Hematopoietic multipotent progenitor cell (in vitro differentiated cells): ENCODE measurements at regions not wholly inside any gene's neighbourhood (a gene's known extent, or its start where the extent isn't known, plus 50 kb on each side); places are given as distances from the start of the nearest gene placed in this dataset.

Source experiments
- DNase-seq, 3 donors: peaks; one replicate each; pipeline ENCODE4 v3.0.0-alpha.2; 2011 to 2015; ENCODE audit warnings: low read depth in 2 of 3, low spot score in 2 of 3

DNA sequence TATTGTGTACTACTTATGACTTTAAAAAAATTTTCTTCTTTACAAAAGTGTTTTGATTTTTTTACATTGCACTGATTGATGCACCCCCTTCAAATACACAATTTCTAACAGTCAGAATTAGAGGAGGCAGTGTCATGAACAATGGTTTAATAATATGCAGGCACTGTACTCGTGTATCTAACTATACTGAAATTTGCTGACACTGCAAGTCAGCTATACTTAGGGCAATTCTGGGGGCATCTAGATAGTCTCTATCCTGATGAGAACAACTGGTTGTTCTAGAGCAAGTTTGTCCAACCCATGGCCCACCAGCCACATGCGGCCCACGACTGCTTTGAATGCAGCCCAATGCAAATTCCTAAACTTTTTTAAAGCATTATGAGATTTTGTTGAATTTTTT lies 375.6 kb downstream of the BCKDHB start:
- DNase-seq: no peak

DNA sequence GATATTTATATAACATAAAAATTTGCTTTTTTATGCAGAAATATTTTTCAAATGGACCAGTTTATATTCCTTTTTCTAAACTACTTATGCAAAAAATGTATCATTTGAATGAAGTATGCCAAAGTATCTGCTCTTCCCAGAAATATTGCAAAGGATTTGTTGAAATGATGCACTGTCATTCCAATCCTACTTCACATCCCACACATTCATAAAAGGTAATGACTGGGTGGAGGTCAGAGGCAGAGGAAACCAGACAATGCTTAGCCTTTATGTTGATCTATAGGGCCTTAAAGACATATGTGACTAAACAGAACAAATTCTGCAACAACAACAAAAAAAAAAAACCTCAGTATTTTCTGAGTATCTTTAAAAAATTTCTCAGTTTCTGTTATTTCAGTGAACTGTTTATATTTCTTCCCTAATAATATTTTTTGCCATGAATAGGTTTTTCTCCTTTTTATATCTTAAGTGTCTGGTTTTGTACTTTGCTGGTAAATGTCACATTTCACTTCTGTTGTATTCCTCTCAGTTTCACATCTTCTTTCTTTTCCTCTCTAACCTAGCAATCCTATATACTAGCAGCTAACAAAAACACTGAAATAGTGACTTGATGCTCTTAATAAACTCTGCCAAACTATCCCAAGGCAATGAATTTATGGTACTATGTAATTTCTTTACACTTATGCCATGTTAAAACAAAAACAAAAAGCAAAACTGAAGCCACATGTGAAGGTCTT lies 374.1 kb downstream of the BCKDHB start:
- no peak for DNase-seq

DNA sequence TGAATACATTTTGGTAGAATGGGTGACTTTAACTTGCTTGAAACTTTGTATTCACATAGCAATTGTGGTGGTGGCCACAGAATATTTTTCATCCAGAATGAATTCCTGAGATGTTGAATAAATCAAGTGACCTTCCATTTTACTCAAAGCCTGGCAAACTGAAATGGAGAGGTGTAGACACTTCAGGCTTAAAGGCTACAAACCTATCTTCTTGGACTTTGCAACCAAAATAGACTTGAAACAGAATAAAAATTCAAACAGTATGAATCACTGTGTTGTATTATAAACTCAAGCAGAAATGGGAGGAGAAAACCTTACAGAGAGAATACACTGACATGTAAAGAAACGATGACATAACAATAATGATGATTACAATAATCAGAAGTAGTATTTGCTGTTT lies 371.6 kb downstream of the BCKDHB start:
- DNase-seq: no peak

DNA sequence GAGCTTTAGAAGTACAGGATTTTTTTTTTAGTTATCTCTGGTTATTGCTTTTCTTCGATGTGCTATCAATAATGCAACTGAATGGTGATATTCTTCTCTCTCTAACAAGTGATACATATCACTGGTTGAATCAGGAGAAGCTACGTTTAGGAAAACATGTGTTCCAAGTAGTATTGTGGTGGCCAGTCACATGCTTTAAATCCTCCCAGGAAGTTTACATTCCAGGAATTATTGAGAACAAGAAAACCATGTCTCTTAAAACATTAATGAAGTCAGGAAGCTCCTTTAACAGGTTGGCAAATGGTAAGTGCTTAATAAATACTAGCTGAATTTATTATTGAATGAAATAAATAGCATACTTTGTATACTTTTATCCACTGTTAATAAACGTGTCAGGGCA lies 371.1 kb downstream of the BCKDHB start:
- DNase-seq: no peak

DNA sequence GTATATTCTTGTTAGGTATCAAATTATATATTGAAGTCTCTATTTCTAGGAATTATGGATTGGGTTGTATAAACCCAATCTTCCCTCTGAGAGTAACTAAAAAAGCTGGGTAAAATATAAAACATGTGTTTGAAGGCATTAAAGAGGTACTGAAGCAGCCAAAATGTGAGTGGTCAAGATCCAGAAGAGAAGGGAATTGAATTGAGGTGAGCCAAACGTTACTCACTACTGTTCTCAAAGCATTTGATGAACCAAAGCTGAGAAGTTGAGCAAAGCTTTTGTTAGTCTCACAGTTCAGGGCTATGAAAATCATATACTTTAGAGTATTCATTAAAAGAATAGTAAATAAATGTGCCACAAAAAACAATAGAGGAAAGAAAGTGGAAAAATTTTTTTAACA lies 365.8 kb downstream of the BCKDHB start:
- DNase-seq: no peak

DNA sequence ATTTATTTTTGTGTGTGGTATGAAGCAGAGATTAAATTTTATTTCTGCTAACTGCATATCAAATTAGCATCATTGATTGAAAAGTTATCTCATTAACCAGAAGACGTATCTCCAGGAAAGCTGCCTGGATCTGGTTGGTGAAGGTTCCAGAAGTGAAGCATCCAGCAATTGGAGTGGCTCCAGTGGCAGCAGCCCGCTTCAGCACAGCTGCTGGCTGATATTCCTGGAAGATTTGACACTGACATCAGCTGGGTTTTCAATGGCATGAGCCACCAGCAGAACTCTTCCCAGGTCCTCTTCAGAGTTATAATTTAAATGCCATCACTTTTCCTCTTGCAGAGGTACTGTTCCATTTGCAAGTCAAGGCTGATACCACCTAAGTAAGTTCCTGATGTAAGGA lies 363.5 kb downstream of the BCKDHB start:
- no peak for DNase-seq

DNA sequence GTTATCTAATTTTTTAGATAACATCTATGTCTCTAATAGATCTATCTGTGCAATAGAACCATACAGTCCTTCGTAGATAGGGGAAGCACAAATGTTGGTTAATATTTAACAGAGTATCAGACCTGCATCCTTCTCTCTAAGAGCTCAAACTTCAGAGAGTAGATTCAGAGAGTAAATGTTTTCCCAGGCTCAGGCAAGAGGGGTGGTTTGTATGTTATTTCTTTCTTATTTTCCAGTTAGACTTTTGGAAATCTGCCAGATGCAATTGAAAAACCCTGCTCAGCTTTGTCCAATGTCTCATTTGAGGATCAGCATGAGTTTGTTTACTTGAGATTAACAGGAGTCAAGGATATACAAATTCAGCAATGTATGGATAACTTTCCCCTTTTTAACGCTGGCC lies 361.9 kb downstream of the BCKDHB start:
- no peak for DNase-seq

DNA sequence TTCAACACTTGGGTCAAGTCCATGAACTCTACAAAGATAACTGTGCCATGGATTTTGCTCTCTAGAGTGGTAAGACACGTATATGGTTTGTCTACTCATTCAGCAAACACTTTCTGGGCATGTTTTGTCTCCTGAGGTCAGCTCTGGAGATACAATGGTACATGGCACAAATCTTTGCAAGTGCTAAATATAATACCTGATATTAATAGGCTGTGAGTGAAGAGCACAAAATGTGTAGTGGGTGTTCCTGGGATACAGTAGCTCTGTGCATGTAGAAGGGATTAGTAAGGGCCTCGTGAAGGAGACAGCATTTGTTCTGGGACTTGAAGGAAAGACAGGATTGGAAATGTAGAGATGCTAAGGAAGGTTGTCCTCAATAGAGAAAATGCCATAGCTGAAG lies 360.9 kb downstream of the BCKDHB start:
- DNase-seq: no peak

DNA sequence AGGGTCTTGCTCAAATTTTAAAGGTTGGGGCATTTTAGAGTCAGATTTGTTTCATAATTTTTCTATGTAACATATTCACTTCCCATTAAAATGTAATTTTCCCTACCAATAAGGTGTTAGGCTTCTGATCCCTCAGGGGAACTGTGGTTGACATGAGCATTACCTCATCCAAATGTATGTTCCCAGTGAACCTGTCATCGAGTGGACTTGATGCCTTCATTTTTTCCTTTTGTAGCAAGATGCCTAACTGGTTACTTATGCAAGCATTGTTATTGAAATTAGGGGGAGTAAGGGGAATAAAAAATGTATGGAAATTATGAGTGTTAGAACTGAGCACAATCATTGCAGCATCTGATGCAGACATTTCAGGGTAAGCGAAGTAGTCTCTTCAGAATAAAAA lies 360.5 kb downstream of the BCKDHB start:
- no peak for DNase-seq

DNA sequence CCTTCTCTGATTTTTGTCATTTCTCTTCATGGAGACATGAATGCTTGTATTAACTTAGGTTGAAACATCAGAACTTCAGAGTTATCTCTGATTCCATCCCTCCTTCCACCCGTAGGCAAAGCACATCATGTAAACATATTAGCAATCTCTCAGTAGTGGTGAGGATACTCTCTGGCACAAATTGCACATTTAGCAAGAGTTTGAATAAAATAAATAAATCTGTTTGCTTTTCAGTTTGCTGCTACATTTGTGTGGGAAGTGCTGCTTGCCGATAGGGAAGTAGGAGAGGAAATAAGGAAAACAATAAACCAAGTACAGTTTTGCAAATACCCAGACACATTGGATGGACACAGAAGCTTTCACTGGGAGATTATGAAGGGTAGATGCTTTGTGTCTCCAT lies 359.0 kb downstream of the BCKDHB start:
- DNase-seq: no peak

DNA sequence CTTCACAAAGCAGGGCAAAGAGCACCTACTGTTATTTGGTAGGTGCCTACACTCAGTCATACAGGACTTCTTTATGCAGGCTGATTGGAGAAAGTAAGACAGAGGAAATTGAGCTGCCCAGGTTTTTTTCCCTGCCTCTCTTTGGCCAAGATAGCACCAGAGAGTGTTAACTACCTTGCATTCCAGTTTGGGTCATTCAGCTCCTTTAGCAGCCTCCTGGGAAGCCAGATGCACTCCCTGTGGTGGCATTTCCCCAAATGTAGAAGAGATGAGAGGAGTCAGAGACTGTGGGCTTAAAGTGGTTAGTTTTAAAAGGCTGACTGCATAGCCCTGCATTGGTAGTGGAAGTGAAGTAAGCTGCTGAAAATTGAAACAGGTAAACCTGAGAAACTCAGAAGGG lies 358.4 kb downstream of the BCKDHB start:
- DNase-seq: no peak

DNA sequence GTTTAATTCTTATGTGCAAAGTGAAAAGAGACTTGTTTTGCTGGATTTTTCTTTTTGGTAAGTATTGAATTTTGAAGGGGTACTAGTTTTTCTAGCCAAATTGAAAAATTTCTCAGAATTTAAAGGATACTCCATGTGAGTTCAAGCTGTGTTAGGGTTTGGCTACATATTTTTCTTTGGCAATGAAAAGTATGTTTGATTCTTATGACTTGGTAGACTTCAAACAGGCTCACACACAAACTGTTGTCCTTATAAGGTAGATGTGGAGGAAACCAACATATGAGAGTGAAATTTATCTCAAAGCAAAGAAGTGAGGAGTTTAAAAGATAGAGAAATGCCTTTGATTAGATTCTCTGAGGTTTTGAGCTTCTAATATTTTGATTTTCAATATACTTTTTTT lies 356.7 kb downstream of the BCKDHB start:
- no peak for DNase-seq

DNA sequence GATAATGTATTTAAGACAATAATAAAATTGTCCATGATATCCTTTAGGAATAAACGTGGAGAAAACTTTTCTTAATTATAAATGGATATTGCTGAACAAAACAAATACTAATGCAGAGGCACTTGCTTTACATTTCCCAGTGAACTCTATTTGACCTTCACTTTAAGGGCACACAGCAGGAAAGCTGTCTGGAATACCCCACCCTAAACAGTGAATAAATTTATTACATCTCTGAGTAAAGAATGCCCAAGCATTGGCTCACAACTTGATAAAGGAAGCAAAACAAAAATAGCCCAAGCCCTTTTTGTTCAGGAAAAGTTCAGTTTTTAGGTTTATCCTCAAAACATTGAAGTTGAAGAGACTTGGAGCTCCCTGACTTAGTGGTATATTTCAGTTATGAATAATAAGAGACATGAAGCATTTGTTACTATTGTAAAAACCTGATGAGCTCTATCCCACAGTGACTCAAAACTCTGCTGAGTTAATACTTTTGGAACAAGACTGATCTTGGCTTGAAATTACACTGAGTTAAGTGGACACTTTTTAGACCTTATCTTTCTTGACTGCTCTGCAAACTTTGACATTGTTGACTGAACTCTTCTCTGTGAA lies 353.9 kb downstream of the BCKDHB start:
- no peak for DNase-seq

DNA sequence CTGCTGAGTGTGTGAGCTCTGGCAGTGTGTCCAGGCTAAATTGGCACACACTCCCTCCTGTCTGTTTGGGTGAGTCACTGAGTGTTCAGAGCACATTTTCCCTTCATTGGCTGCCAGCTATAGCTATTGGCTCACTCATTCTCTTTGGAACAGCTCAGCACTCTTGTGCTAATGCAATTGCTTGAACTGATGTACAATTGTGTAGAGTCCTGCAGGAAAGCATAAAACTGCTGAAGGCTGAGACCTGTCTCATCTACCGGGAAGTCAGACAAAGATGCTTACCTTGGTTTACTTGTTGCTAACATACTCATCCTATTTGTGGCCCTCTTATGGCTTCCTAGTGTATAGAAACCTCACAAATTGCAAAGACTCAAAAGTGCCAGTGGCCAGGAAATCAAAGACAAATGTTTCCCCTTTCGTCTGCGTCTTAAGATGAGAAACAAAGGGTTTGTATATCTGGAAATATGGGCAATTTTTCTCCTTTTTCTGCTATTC lies 351.0 kb downstream of the BCKDHB start:
- DNase-seq: no peak

DNA sequence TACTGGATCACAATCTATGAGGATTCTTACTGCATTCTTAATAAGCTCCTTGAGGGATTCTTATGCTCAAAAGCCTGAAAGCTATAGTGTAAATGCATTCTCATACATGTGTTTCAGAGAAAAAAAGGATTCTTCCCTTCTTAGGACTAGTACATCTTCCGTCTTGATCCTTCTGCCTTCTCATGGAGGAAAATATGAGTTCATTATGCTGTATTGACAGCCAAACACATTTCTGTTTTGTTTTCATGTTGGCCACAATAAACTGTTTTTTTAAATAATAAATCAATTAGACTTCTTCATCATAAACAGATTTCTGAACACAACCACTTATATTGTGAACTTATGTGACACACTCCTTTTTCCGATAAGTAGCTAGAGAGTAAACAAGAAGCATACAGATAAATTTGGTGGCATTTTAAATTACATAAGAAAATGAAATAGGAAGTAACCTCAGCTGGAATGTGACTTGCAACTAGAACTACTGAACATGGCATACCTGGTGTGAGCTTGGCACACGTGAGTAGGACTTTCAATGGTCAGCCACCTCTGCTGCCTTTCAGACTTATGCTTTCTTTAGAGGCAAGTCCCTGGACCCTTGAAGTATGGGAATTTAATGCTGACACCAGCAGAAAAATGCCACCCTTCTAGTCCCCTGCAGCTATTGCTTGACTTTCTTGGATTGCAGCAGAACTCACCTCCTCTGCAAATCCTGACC lies 350.4 kb downstream of the BCKDHB start:
- DNase-seq: no peak

DNA sequence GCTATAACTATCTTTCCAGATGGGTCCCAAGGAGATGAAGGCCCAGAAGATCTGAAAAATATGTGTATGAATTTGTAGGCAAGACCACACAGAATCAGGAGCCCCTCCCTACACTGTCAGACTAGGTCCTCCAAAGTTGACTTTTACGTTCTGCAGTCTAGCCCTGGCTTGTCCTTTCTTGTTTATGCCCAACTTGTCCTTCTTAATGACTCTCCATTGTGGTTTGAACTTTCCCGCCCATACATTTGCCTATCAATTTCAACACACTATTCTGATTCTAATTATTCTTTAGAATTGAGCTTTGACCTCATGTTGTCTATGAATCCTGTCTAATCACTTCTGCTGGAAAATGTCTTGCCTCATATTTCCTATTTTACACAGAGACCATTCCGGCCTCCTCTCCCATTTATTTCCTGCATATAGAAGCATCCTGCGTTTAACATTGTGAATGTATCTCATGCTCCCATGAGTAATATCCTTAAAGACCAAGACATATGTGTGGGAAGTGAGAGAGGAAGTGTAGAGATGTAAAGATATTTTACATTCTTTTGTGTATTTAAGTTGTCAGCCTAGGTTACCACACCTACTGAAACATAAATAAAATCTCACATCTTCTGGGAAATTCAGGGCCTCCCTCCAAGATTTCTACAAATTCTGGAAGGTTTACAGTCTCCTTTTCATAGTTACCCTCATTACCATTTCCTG lies 348.3 kb downstream of the BCKDHB start:
- DNase-seq: no peak

DNA sequence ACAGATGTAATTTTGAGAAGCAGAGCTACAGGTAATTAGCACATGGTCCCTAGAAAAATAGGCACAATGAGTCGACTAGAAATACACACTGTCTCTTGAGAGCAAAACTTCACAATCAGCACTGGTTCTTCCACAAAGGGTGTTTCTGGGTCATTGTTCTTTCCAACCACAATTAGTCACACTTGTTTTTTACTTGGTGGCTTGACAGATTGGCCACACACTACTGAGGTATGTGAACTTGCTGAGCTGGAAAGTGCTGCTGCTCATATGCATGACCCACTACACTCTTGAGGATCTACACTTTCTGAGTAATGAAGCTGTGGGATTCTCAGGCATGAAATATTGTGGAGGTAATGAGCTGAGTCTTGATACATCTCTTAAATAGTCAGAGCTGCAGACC lies 347.7 kb downstream of the BCKDHB start:
- DNase-seq: no peak

DNA sequence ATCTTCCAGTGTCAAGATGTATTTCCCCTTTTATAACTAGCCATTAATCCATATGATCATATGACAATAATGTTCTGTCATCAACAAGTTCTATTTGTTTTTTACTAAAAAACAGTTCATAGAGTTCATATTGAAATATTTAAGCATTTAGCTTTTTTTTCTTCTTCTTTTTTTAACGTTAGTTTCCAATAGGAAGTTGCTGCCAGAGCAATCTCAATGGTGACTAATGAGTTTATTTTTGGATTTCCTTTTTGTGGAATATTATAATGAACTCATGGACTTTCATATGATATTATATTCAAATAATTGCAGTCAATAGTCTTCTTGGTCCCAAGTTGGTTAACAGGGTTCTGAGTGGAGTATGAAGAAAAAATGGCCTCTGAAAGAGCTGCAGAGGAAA lies 343.3 kb downstream of the BCKDHB start:
- no peak for DNase-seq

DNA sequence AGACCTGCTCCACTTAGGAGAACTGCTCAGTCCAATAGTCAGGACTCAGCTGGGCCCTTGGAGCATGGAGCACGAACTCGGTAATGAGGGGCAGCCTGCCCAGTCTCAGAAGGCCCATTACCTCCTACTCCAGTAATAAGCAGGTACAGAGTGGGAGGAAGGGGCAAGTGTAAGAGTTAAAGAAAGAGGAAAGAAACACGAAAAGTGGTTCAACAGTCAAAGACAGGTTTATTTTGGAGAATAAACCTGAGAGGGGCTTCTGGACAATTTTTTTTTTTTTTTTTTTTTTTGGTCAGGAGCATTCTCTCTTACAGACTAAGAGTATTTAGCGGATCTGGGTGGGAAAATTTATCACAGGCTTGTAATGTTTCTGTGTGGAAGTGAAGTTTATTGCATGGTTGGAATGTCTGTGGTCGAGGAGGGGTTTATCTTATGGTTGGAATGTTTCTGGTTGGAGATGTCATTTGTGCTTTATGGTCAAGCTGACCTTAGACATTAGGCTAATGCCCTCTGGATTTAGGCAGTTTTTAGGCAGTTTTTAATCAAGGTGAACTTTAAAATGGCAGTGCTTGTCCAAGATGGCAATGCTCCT lies 340.1 kb downstream of the BCKDHB start:
- no peak for DNase-seq

DNA sequence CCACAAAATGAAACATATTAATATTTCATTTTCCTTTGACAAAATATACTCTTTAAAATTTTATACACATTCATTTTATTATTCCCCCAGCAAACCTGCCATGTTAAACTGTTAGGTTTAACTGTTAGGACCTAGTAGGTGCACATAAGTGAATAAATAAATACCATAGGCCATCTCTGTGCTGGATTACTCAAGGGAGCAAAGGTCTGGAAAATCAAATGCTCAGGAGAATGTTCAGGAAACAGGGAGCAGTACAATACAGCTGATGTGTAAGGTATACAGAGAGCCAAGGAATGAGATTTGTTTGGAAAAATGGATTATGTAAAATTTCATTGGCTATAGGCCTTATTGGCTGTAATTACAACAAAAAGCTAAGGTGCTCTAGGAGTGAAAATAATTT lies 339.3 kb downstream of the BCKDHB start:
- no peak for DNase-seq

DNA sequence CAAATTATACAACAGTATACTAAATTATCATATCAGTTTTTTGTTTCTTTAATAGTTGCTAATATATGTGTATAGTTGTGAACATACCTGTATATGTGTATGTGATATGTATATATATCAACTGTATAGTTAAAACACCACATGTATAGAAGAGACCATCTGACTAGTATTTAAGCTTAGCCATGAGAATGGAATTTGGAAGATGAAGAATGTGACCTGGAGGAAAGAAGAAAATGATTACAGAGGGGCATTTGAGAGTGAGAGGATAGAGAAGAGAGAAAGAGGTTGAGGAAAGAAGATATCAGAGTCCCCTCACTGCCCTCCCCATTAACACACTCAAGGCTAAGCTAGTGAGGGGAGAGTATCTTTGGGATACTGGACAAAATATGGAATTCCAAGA lies 335.9 kb downstream of the BCKDHB start:
- no peak for DNase-seq
